IMR-90 (cell line): ENCODE measurements at regions not wholly inside any gene's neighbourhood (a gene's known extent, or its start where the extent isn't known, plus 50 kb on each side); places are given as distances from the start of the nearest gene placed in this dataset.

Source experiments
- CEBPB ChIP-seq: IDR thresholded peaks from 2 replicates; pipeline ENCODE4 v1.6.1; 2012; ENCODE audit warnings: low read depth, low read length, improper control_type of control experiment
- CHD1 ChIP-seq: IDR thresholded peaks from 2 replicates; pipeline ENCODE4 v1.6.1; 2012; ENCODE audit warnings: low read depth, low read length, improper control_type of control experiment
- FOS ChIP-seq: fragments of 150-350 bp; IDR thresholded peaks from 2 replicates; pipeline ENCODE4 v1.6.1; 2016; ENCODE audit warnings: low read depth, low read length
- MAFK ChIP-seq: IDR thresholded peaks from 2 replicates; pipeline ENCODE4 v1.6.1; 2012; ENCODE audit warnings: low read depth, low read length, improper control_type of control experiment
- MAZ ChIP-seq: IDR thresholded peaks from 2 replicates; pipeline ENCODE4 v1.6.1; 2012; ENCODE audit warnings: low read depth, mild to moderate bottlenecking, low read length, improper control_type of control experiment, moderate library complexity, borderline replicate concordance
- MXI1 ChIP-seq: IDR thresholded peaks from 2 replicates; pipeline ENCODE4 v1.6.1; 2012; ENCODE audit warnings: low read depth, mild to moderate bottlenecking, low read length, moderate library complexity, borderline replicate concordance
- POLR2A ChIP-seq: IDR thresholded peaks from 2 replicates; pipeline ENCODE4 v1.6.1; 2012; ENCODE audit warnings: mild to moderate bottlenecking, low read depth, low read length
- RAD21 ChIP-seq: IDR thresholded peaks from 2 replicates; pipeline ENCODE4 v1.6.1; 2012; ENCODE audit warnings: low read length, improper control_type of control experiment
- RFX5 ChIP-seq: IDR thresholded peaks from 2 replicates; pipeline ENCODE4 v1.8.0; 2012; ENCODE audit warnings: low read depth, mild to moderate bottlenecking, low read length, moderate library complexity
- SMC3 ChIP-seq: fragments of 150-350 bp; IDR thresholded peaks from 2 replicates; pipeline ENCODE4 v1.6.1; 2016; ENCODE audit warnings: low read depth, mild to moderate bottlenecking, antibody characterized with exemption, low read length, moderate library complexity
- TF ChIP-seq, protein P1 (sequence below): conservative IDR thresholded peaks from 2 replicates; pipeline ENCODE4 v1.5.1; 2012; ENCODE audit warnings: mild to moderate bottlenecking, low read depth, low read length, improper control_type of control experiment
- TF ChIP-seq, protein P2 (sequence below): fragments of 150-350 bp; IDR thresholded peaks from 2 replicates; pipeline ENCODE4 v1.6.1; 2016; ENCODE audit warnings: low read depth, mild to moderate bottlenecking, low read length, moderate library complexity, borderline replicate concordance
- TF ChIP-seq, protein P3 (sequence below): fragments of 150-350 bp; IDR thresholded peaks from 2 replicates; pipeline ENCODE4 v1.6.1; 2017; ENCODE audit warnings: mild to moderate bottlenecking, antibody characterized with exemption, low read length, low read depth

DNA sequence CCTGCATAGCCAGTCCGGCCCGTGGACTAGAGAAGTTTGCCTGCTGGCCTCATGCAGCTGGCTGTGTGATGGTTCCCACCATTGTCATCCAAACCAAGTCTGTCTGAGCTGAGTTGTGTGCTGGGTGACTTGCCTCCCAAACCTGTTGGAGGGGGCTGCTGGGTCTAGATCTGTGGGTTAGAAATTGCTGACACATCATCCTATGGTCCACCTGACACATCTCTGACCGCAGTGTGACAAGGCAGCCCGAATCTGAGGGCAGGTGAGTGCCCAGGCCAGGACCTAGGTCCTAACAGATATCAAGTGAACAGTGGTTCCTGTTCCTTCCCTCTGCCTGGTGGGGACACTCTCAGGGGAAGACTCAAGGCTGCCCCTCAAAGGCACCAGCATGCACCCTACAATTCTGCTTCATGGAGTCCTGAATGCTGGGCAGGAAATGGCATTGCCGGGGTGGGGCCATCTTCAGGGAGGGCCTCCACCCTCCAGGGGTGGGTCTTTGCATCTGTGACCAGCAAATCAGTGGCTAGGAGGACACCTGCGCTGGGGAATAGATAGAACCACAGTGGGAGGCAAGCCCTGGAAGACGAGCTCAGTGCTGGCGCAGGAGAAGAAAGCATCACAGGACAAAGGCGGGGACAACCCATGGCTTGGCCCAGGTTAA lies 117.9 kb upstream of the ID2 start:
- TF ChIP-seq, protein P1, sequence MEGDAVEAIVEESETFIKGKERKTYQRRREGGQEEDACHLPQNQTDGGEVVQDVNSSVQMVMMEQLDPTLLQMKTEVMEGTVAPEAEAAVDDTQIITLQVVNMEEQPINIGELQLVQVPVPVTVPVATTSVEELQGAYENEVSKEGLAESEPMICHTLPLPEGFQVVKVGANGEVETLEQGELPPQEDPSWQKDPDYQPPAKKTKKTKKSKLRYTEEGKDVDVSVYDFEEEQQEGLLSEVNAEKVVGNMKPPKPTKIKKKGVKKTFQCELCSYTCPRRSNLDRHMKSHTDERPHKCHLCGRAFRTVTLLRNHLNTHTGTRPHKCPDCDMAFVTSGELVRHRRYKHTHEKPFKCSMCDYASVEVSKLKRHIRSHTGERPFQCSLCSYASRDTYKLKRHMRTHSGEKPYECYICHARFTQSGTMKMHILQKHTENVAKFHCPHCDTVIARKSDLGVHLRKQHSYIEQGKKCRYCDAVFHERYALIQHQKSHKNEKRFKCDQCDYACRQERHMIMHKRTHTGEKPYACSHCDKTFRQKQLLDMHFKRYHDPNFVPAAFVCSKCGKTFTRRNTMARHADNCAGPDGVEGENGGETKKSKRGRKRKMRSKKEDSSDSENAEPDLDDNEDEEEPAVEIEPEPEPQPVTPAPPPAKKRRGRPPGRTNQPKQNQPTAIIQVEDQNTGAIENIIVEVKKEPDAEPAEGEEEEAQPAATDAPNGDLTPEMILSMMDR: no peak
- no peak for TF ChIP-seq CEBPB
- TF ChIP-seq FOS: no peak
- no peak for TF ChIP-seq POLR2A
- peak; percentile 81 for TF ChIP-seq MAFK
- TF ChIP-seq RAD21: no peak
- TF ChIP-seq, protein P2, sequence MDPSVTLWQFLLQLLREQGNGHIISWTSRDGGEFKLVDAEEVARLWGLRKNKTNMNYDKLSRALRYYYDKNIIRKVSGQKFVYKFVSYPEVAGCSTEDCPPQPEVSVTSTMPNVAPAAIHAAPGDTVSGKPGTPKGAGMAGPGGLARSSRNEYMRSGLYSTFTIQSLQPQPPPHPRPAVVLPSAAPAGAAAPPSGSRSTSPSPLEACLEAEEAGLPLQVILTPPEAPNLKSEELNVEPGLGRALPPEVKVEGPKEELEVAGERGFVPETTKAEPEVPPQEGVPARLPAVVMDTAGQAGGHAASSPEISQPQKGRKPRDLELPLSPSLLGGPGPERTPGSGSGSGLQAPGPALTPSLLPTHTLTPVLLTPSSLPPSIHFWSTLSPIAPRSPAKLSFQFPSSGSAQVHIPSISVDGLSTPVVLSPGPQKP: no peak
- TF ChIP-seq RFX5: no peak
- TF ChIP-seq CHD1: no peak
- no peak for TF ChIP-seq SMC3
- TF ChIP-seq MXI1: no peak
- TF ChIP-seq, protein P3, sequence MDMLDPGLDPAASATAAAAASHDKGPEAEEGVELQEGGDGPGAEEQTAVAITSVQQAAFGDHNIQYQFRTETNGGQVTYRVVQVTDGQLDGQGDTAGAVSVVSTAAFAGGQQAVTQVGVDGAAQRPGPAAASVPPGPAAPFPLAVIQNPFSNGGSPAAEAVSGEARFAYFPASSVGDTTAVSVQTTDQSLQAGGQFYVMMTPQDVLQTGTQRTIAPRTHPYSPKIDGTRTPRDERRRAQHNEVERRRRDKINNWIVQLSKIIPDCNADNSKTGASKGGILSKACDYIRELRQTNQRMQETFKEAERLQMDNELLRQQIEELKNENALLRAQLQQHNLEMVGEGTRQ: no peak
- TF ChIP-seq MAZ: no peak
